Activated naive CD4-positive, alpha-beta T cell (primary cell): ENCODE measurements at regions not wholly inside any gene's neighbourhood (a gene's known extent, or its start where the extent isn't known, plus 50 kb on each side); places are given as distances from the start of the nearest gene placed in this dataset.

ENCODE experiments used
- DNase-seq, 4 experiments: peaks; one replicate each; lab custom pipeline; 2025; lab: John Stamatoyannopoulos, UW

DNA sequence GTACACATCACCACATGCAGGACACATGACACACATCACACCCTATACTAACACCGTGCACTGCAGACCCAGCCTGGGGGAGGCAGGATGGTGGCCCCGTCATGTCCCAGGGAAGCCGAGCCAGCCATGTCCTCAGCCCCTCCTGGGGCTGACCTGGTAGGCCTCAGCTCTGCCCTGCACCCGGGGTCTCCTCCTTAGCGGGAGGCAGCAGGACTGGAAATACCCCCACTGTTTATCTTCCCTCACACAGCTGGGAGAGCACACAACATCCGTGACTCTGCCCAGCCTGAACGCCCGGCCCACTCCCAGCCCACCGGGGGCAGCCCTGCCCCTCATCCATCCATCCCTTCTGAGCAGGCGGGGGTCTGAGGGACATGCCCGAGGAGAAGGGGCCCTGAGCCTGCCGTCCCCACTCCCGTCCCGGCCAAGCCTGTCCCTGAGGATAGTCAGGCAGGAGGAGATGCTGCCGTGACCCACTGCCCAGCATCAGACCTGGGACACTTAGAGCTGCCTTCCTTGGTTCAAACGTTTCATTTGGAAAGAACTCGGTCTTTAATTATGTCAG lies 945.0 kb downstream of the BRD1 start:
- DNase-seq, result no peak

- DNase-seq, result no peak
These were observed 946.2 kb downstream of the BRD1 start for GRCh38 chr22:48881326-48881980.

- DNase-seq, result no peak
These were observed 946.9 kb downstream of the BRD1 start for GRCh38 chr22:48880749-48881148.

DNA sequence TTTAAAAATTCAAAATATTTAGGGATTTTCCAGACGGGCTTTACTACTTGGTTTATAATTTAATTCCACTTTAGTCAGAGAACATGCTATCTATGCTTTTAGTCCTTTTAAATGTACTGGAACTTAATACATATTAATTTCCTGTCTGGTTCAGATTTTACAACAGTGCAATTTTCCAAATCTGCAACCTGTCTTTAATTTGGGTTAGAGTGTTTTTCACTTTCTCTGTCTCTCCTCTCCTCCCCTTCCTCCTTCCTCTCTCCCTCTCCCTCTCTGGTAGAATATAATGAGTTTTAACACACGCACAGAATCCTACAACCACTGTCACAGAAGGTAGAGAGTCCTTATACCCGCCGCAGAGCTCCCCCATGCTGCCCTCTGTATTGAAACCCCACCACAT lies 950.7 kb downstream of the BRD1 start:
- DNase-seq, result no peak

- DNase-seq, result no peak
These were observed 952.7 kb downstream of the BRD1 start for GRCh38 chr22:48874956-48875355.

- DNase-seq, result no peak
These were observed 954.5 kb downstream of the BRD1 start for GRCh38 chr22:48873191-48873520.

GRCh38 chr22:48872271-48873190 lies 955.1 kb downstream of the BRD1 start:
- DNase-seq, result no peak

DNA sequence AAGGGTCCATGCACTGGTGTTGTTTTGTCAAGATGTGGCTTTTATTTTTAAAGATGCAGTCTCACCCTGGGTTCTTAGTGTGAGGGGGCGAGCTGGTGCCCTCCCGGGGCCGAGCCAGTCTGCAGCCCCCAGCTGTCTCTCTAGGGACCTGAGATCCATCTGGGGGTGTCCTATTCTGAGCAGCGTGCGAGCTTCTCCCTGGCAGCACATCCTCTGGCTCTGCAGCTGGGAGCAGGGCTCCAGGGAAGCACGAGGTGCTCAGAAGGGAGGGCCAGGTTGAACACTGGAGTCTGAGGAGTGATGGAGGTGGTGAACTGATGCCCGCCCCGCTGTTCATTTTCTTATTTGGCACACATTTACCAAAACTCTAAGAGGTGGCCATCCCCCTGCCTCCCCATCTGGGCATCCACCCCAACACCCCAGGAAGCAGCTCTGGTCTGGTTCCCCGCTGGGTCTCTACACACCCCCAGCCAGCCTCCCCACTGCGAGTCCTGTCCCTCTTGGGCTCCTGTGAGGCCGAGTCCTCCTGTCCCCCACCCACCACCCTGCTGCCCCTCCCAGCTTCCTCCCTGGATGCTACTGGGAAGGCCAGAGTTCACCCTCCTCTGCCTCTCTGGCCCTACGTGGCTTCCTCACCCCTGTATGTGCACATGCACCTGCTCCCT lies 956.4 kb downstream of the BRD1 start:
- no peak for DNase-seq

DNA sequence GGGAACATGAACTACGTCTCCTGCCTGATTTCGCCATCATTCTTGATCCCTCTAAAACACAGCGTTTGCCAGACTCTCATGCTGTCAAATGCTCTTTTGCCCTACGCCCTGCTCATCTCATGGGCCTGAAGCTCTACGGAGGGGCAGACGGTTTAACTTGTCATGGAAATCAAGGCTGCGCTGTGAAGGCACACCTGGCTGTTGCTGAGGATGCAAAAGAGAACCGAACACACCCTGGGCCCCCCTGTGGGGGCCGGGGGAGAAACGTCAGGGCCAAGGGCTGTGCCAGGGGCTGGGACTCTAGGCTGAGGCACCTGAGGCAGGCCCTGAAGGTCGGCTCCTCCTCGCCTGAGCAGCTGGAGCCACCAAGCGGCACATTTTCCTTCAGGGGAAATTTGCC lies 957.2 kb downstream of the BRD1 start:
- no peak for DNase-seq

GRCh38 chr22:48869788-48870187 lies 957.9 kb downstream of the BRD1 start:
- DNase-seq, result no peak

DNA sequence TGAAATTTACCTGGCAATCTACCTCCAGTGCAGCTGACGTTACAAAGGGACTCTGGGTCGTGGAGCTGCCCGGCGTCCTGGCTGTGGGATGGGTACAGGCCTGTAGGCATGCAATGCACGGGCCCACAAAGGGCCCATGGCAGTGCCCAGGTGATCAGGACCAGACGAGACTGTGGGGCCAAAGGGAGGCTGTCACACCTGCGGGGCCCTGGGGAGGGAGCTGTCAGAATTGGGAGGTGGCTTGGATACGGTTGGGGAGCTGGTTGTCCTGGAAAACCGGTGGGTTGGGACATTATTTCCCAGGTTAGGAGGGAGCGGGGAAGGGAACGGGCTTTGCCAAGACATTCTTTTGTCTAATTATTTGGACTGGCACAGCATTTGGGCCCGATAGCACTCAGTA lies 958.5 kb downstream of the BRD1 start:
- no peak for DNase-seq

DNA sequence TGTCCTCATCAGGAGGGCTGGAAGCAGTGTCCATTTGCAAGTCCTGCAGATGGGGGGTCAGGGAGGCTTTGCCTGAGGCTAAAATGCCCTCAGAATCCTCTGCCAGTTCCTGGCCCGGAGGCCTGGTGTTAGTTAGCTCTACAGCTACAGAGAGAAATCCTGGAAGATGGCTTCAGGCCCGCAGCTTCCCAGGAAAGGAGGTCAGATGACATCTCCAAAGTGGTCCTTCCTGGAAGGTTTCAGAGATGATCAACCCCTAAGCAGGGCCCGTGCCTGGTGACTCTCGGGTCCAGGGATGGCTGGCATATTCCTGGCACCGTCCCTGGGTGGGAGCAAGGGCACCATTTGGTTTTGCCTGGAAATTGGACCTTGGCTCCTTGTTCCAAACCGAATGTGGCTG lies 959.1 kb downstream of the BRD1 start:
- DNase-seq, result no peak

DNA sequence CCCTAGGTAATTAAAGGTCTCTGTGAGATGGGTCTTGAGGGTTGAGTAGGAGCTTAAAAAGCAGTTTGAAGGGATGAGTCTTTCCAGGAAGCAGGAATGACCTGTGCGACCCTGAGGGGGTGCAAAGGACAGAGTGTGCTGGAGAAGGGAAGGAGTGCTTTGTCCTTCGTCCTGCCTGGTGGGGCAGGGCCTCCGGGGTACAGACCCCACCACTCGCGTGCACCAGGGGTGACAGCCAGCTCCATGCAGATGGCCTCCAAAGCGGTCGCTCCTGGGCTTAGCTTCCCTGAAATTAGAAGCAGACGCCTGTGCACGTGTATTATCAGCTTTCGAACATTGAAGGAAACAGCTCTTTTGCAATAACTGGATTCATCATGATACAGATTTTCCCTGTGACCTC lies 959.8 kb downstream of the BRD1 start:
- no peak for DNase-seq

DNA sequence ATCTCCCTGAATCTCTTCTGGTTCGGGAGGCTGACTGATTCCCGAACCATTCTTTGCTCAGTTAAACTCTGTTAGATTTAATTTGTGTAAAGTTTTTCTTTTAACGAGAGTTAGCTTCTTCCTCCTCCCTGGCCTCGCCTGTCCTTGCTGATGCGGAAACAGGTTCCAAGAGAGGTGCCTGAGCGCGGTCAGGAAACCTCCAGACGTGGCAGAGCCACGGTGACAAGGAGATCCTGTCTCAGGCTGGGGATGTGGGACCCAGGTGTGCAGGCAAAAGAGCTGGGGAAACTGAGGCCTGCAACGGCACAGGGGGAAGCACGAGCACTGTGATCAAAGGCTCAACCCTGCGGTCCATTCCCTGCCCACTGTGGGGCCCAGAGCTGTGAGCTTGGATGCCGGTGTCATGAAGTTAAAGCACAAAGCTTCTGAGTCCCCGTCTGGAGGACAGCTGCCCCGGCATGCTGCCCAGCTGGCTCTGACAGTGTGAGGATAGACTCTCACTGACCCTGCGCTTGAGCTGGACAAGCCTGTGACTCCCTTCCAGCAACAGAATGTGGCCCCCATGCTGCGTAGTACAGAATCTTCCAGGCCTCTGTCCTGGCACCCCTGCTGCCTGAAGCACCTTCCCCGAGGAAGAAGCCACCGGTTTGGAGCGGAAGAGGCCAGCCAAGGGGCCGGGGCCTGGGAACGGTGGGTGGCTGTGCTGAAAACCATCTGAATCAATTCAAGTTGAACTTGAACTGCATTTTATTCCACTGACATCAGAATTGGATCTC lies 960.6 kb downstream of the BRD1 start:
- no peak for DNase-seq

- DNase-seq, result no peak
These were observed 962.9 kb downstream of the BRD1 start for GRCh38 chr22:48864748-48865147.

- no peak for DNase-seq
These were observed 963.6 kb downstream of the BRD1 start for GRCh38 chr22:48863965-48864528.

DNA sequence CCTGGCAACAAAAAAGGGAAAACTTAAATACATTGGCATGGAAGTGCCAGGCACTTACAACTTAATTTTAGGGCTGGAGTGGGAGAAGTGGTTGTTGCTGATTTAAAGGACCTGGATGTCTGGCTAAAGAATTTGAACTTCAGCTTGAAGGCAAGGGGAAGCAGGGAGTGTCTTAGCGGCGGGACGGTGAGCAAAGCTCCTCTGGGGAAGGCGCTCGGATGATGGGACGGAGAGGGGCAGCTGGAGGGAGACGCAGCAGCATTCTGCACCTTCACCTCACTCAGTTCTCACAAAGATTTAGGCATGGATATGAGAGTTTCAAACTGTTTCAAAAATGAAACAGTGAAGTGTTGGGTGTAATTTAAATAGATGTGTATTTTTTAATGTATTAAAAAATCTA lies 967.1 kb downstream of the BRD1 start:
- DNase-seq, result no peak

DNA sequence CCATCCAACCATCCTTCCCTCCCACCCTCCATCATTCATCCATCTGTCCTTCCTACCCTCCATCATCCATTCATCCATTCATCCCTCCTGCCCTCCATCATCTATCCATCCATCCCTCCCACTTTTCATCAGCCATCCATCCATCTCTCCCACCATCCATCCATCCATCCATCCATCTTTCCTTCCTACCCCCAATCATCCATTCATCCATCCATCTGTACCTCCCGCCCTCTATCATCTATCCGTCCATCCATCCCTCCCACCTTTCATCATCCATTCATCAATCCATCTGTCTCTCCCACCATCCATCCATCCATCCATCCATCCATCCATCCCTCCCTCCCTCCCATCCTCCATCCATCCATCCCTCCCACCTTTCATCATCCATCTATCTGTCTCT lies 968.8 kb downstream of the BRD1 start:
- DNase-seq, result no peak

GRCh38 chr22:48858121-48858520 lies 969.6 kb downstream of the BRD1 start:
- no peak for DNase-seq

DNA sequence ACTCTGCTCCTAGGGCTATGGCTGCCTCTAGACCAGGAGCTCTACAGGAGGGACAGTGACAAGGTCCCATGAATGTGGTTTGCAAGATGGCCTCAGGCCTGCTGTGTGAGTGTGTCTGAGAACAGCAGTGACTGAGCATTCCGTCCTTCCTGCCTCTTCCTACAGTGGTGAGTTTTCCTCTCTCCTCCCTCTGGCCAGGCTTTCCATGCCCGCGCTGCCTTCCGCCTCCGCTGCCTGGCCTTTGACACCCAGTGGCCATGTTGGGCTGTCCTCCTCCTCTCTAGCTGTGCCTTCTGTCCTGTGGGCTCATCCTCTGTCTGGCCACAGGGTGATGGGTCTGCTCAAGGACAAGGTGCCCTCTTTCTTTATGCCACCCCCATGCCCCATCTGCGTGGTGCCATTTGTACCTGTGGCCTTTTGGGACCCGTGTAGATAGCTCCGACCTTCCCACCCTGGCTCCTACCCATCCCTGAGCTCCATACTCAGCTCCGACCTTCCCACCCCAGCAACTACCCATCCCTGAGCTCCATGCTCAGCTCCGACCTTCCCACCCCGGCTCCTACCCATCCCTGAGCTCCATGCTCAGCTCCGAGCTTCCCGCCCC lies 970.4 kb downstream of the BRD1 start:
- DNase-seq, result no peak

GRCh38 chr22:48856308-48856615 lies 971.4 kb downstream of the BRD1 start:
- no peak for DNase-seq
